HG03097 (cell line): ENCODE measurements at regions not wholly inside any gene's neighbourhood (a gene's known extent, or its start where the extent isn't known, plus 50 kb on each side); places are given as distances from the start of the nearest gene placed in this dataset.

ENCODE experiments used
- ATAC-seq: cut with Tn5 transposase; IDR thresholded peaks from one replicate; pipeline ENCODE4 v1.9.1; 2021; ENCODE audit not compliant: unreplicated experiment, low FRiP score

GRCh38 chr12:124448955-124449622, 118.3 kb downstream of the NCOR2 start:
- ATAC-seq = no peak

- no peak for ATAC-seq
Measured at GRCh38 chr12:124448241-124448954, 119.0 kb downstream of the NCOR2 start.

- ATAC-seq = no peak
Measured at GRCh38 chr12:124446364-124446763, 121.0 kb downstream of the NCOR2 start.

GRCh38 chr12:124445826-124446225, 121.6 kb downstream of the NCOR2 start:
- no peak for ATAC-seq

GRCh38 chr12:124445121-124445718, 122.2 kb downstream of the NCOR2 start:
- no peak for ATAC-seq

- ATAC-seq = no peak
Measured at GRCh38 chr12:124443931-124444712, 123.3 kb downstream of the NCOR2 start.

GRCh38 chr12:124442772-124443445, 124.5 kb downstream of the NCOR2 start:
- ATAC-seq = no peak

GRCh38 chr12:124442281-124442680, 125.1 kb downstream of the NCOR2 start:
- ATAC-seq = no peak

- ATAC-seq = no peak
Measured at GRCh38 chr12:124441443-124442194, 125.8 kb downstream of the NCOR2 start.

GRCh38 chr12:124440841-124441381, 126.5 kb downstream of the NCOR2 start:
- ATAC-seq = no peak

- no peak for ATAC-seq
Measured at GRCh38 chr12:124440031-124440626, 127.3 kb downstream of the NCOR2 start.

GRCh38 chr12:124438437-124439056, 128.9 kb downstream of the NCOR2 start:
- ATAC-seq = no peak

GRCh38 chr12:124437617-124438436, 129.6 kb downstream of the NCOR2 start:
- ATAC-seq = no peak

- no peak for ATAC-seq
Measured at GRCh38 chr12:124437121-124437520, 130.3 kb downstream of the NCOR2 start.

GRCh38 chr12:124436366-124436765, 131.0 kb downstream of the NCOR2 start:
- no peak for ATAC-seq

GRCh38 chr12:124435806-124436345, 131.5 kb downstream of the NCOR2 start:
- ATAC-seq = no peak

GRCh38 chr12:124434951-124435805, 132.2 kb downstream of the NCOR2 start:
- ATAC-seq = no peak
